ENCODE measurements at regions not wholly inside any gene's neighbourhood (a gene's known extent, or its start where the extent isn't known, plus 50 kb on each side); places are given as distances from the start of the nearest gene placed in this dataset.

DNA sequence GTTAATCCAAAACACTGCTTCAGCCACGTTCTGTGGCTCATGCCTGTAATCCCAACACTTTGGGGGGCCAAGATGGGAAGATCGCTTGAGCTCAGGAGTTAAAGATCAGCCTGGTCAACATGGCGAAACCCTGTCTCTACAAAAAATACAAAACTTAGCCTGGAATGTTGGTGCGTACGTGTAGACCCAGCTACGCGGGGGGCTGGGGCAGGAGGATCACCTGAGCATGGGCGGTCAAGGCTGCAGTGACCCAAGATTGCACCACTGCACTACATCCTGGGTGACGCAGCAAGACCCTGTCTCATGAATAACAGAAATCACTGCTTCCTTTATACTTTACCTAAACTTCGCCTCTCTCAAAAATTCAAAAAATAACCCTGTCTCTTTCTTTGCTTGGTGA, 1325.0 kb upstream of the CADM2 start:
- TF ChIP-seq, protein P1, sequence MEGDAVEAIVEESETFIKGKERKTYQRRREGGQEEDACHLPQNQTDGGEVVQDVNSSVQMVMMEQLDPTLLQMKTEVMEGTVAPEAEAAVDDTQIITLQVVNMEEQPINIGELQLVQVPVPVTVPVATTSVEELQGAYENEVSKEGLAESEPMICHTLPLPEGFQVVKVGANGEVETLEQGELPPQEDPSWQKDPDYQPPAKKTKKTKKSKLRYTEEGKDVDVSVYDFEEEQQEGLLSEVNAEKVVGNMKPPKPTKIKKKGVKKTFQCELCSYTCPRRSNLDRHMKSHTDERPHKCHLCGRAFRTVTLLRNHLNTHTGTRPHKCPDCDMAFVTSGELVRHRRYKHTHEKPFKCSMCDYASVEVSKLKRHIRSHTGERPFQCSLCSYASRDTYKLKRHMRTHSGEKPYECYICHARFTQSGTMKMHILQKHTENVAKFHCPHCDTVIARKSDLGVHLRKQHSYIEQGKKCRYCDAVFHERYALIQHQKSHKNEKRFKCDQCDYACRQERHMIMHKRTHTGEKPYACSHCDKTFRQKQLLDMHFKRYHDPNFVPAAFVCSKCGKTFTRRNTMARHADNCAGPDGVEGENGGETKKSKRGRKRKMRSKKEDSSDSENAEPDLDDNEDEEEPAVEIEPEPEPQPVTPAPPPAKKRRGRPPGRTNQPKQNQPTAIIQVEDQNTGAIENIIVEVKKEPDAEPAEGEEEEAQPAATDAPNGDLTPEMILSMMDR (conservative IDR thresholded peaks at IDR 0.05; ENCODE audit: low read depth, low read length), result no peak
- no peak for TF ChIP-seq EZH2phosphoT487 (IDR thresholded peaks at IDR 0.05; ENCODE audit: borderline replicate concordance, low read length)
